ENCODE measurements at regions not wholly inside any gene's neighbourhood (a gene's known extent, or its start where the extent isn't known, plus 50 kb on each side); places are given as distances from the start of the nearest gene placed in this dataset.

DNA sequence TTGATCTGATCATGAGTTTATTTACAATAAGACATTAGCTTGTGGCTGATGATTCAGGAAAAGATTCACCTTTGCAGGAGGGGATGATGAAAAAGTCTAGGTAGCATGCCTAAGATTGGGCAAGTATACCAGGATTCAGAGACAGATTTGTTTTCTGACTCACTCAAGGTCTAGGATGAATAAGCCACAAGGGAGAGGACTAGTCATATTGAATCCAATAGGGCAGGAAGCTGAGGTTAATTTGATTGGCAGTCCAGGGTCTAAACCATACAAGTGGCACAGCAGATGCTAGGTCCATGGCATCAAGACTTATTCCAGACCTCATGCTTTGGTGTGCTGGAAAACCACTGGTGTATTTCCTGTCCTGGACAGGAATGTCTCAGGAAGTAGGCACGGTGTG is 1133.4 kb downstream of the XPNPEP1 start:
- TF ChIP-seq, protein P1, sequence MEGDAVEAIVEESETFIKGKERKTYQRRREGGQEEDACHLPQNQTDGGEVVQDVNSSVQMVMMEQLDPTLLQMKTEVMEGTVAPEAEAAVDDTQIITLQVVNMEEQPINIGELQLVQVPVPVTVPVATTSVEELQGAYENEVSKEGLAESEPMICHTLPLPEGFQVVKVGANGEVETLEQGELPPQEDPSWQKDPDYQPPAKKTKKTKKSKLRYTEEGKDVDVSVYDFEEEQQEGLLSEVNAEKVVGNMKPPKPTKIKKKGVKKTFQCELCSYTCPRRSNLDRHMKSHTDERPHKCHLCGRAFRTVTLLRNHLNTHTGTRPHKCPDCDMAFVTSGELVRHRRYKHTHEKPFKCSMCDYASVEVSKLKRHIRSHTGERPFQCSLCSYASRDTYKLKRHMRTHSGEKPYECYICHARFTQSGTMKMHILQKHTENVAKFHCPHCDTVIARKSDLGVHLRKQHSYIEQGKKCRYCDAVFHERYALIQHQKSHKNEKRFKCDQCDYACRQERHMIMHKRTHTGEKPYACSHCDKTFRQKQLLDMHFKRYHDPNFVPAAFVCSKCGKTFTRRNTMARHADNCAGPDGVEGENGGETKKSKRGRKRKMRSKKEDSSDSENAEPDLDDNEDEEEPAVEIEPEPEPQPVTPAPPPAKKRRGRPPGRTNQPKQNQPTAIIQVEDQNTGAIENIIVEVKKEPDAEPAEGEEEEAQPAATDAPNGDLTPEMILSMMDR (IDR thresholded peaks at IDR 0.05; ENCODE audit: extremely low read depth, missing control alignments), result no peak

DNA sequence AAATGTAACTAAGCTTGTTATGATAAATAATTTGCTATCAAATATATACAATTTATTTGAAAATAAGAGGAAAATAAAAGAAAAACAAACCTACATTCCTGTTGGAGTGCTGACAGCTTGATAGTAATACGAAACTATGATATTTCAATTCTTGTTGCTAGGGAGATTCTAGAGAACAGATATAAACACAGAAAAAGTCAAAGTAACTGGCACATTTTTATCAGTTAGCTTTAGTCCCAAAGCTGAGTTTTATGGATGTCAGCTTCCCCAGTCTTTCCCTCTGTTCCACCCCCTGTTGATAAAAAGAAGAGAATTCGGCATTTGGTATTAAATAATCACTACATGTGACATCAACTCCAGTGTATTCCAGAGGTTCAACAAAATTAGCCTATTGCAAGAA is 1134.0 kb downstream of the XPNPEP1 start:
- TF ChIP-seq, protein P1 (IDR thresholded peaks at IDR 0.05; ENCODE audit: extremely low read depth, missing control alignments), result no peak
- no peak for DNase-seq (ENCODE audit: low spot score)

More for the DNA sequence above, 1133.4 kb downstream of the XPNPEP1 start:
- DNase-seq (ENCODE audit: low spot score), result no peak

GRCh38 chr10:108788891-108789290 is 1134.4 kb downstream of the XPNPEP1 start:
- TF ChIP-seq, protein P1 (IDR thresholded peaks at IDR 0.05; ENCODE audit: extremely low read depth, missing control alignments), result no peak
- DNase-seq (ENCODE audit: low spot score), result no peak

GRCh38 chr10:108787932-108788331 is 1135.4 kb downstream of the XPNPEP1 start:
- TF ChIP-seq, protein P1 (IDR thresholded peaks at IDR 0.05; ENCODE audit: extremely low read depth, missing control alignments), result no peak
- DNase-seq (ENCODE audit: low spot score), result no peak

GRCh38 chr10:108785011-108785410 is 1138.3 kb downstream of the XPNPEP1 start:
- DNase-seq (ENCODE audit: low spot score), result no peak
- TF ChIP-seq, protein P1 (IDR thresholded peaks at IDR 0.05; ENCODE audit: extremely low read depth, missing control alignments), result no peak

- DNase-seq (ENCODE audit: low spot score), result no peak
- TF ChIP-seq, protein P1 (IDR thresholded peaks at IDR 0.05; ENCODE audit: extremely low read depth, missing control alignments), result no peak
Measured at GRCh38 chr10:108784534-108784933, 1138.8 kb downstream of the XPNPEP1 start.

DNA sequence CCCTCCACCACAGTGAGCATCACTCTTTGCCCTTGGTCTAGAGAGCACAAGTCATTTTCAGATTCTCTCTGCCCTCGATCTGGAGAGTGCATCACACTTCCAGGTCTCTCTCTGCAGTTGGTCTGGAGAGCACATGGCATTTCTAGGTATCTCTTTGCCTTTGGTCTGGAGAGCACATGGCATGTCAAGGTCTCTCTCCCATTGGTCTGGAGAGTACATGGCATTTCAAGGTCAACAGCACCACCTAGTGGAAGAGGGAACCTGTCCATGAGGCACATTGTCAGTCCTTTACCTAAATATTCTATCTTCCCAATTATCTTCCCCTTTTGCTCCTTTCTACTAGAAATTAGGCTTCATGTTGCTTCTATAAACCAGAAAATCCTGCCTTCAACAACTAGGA is 1139.4 kb downstream of the XPNPEP1 start:
- DNase-seq (ENCODE audit: low spot score), result peak; percentile 33

More for the DNA sequence above, 1139.4 kb downstream of the XPNPEP1 start:
- TF ChIP-seq, protein P1 (IDR thresholded peaks at IDR 0.05; ENCODE audit: extremely low read depth, missing control alignments), result peak; percentile 21

Measured in GM20000 (cell line).